Keratinocyte (primary cell): ENCODE measurements at regions not wholly inside any gene's neighbourhood (a gene's known extent, or its start where the extent isn't known, plus 50 kb on each side); places are given as distances from the start of the nearest gene placed in this dataset.

Experiments
- CTCF ChIP-seq, 3 experiments: IDR thresholded peaks in 1 of 3; conservative IDR thresholded peaks in 1 of 3; optimal IDR thresholded peaks in 1 of 3; 2 replicates in 2 of 3; 3 replicates in 1 of 3; pipeline versions ENCODE3 to v1.5.1; 2011; ENCODE audit warnings: low read length in 3 of 3, mild to moderate bottlenecking in 3 of 3, moderate library complexity in 2 of 3, control low read depth in 1 of 3, inconsistent platforms in 1 of 3; ENCODE audit not compliant: insufficient read depth in 2 of 3; ENCODE audit errors: extremely low read depth in 1 of 3
- EZH2 ChIP-seq: IDR thresholded peaks from one replicate; pipeline ENCODE4 v1.6.1; 2012; ENCODE audit warnings: inconsistent platforms, mild to moderate bottlenecking, low read length, moderate library complexity

- no peak for TF ChIP-seq CTCF (optimal IDR thresholded peaks at IDR 0.05 in 1 of 3, IDR thresholded peaks at IDR 0.05 in 1 of 3, conservative IDR thresholded peaks at IDR 0.05 in 1 of 3; ENCODE audit: extremely low read depth in 1 of 3, insufficient read depth in 2 of 3, low read length in 3 of 3)
- no peak for TF ChIP-seq EZH2
Measured at GRCh38 chr6:145531822-145532221, 203.5 kb downstream of the EPM2A start.
